ENCODE measurements at regions not wholly inside any gene's neighbourhood (a gene's known extent, or its start where the extent isn't known, plus 50 kb on each side); places are given as distances from the start of the nearest gene placed in this dataset.

DNA sequence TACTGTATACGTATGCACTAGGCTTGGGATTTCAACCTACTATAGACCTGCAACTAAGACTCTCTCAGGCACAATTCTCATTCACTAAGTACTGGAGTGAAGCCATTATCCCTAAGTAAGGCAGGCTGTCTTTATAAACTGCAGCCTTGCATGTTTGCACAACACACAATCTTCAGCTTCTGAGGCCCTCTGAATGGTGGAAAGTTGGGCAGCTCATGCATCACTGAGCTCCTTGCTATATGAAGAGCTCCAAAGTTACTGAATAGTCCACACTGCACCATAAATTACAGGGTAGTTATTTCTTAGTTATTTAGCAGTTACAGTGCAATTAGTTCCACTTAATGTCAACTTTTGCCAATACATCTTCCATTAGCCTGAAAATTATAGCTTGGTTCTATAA is 384.6 kb downstream of the BRINP1 start:
- POLR2A ChIA-PET, result no interaction called here
- TF ChIP-seq CEBPB (IDR thresholded peaks at IDR 0.05; ENCODE audit: borderline replicate concordance in 1 of 2, low read depth in 2 of 2, low read length in 2 of 2) (no peak), KDM1A (IDR thresholded peaks at IDR 0.05; ENCODE audit: borderline replicate concordance) (no peak), NFYB (IDR thresholded peaks at IDR 0.05; ENCODE audit: insufficient read depth, low read depth, low read length) (no peak), ZNF217 (IDR thresholded peaks at IDR 0.05) (no peak), STAT1 (conservative IDR thresholded peaks at IDR 0.05) (no peak), WRNIP1 (IDR thresholded peaks at IDR 0.05; ENCODE audit: borderline replicate concordance, low read depth, low read length) (no peak), FOXK2 (IDR thresholded peaks at IDR 0.05) (no peak), NR2C1 (IDR thresholded peaks at IDR 0.05) (no peak), FOS (IDR thresholded peaks at IDR 0.05; ENCODE audit: borderline replicate concordance, extremely low read depth, insufficient read length) (no peak), KLF5 (IDR thresholded peaks at IDR 0.05; ENCODE audit: partially characterized antibody) (no peak), BACH1 (IDR thresholded peaks at IDR 0.05; ENCODE audit: borderline replicate concordance) (no peak), RFX5 (IDR thresholded peaks at IDR 0.05; ENCODE audit: low read depth, low read length) (no peak), EZH2 (IDR thresholded peaks at IDR 0.05; ENCODE audit: borderline replicate concordance, control insufficient read depth, low read depth, low read length) (no peak), ZNF622 (IDR thresholded peaks at IDR 0.05) (no peak), NFXL1 (IDR thresholded peaks at IDR 0.05; ENCODE audit: borderline replicate concordance) (no peak), CHD2 (IDR thresholded peaks at IDR 0.05; ENCODE audit: borderline replicate concordance, low read depth, low read length) (no peak), NR2C2 (IDR thresholded peaks at IDR 0.05; ENCODE audit: borderline replicate concordance, control insufficient read depth, insufficient read length, low read depth) (no peak)
- TF ChIP-seq, protein P1, sequence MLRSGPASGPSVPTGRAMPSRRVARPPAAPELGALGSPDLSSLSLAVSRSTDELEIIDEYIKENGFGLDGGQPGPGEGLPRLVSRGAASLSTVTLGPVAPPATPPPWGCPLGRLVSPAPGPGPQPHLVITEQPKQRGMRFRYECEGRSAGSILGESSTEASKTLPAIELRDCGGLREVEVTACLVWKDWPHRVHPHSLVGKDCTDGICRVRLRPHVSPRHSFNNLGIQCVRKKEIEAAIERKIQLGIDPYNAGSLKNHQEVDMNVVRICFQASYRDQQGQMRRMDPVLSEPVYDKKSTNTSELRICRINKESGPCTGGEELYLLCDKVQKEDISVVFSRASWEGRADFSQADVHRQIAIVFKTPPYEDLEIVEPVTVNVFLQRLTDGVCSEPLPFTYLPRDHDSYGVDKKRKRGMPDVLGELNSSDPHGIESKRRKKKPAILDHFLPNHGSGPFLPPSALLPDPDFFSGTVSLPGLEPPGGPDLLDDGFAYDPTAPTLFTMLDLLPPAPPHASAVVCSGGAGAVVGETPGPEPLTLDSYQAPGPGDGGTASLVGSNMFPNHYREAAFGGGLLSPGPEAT (IDR thresholded peaks at IDR 0.05; ENCODE audit: low read depth), result no peak
- TF ChIP-seq, protein P2, sequence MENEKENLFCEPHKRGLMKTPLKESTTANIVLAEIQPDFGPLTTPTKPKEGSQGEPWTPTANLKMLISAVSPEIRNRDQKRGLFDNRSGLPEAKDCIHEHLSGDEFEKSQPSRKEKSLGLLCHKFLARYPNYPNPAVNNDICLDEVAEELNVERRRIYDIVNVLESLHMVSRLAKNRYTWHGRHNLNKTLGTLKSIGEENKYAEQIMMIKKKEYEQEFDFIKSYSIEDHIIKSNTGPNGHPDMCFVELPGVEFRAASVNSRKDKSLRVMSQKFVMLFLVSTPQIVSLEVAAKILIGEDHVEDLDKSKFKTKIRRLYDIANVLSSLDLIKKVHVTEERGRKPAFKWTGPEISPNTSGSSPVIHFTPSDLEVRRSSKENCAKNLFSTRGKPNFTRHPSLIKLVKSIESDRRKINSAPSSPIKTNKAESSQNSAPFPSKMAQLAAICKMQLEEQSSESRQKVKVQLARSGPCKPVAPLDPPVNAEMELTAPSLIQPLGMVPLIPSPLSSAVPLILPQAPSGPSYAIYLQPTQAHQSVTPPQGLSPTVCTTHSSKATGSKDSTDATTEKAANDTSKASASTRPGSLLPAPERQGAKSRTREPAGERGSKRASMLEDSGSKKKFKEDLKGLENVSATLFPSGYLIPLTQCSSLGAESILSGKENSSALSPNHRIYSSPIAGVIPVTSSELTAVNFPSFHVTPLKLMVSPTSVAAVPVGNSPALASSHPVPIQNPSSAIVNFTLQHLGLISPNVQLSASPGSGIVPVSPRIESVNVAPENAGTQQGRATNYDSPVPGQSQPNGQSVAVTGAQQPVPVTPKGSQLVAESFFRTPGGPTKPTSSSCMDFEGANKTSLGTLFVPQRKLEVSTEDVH (IDR thresholded peaks at IDR 0.05; ENCODE audit: low read depth, partially characterized antibody), result no peak
- TF ChIP-seq, protein P3, sequence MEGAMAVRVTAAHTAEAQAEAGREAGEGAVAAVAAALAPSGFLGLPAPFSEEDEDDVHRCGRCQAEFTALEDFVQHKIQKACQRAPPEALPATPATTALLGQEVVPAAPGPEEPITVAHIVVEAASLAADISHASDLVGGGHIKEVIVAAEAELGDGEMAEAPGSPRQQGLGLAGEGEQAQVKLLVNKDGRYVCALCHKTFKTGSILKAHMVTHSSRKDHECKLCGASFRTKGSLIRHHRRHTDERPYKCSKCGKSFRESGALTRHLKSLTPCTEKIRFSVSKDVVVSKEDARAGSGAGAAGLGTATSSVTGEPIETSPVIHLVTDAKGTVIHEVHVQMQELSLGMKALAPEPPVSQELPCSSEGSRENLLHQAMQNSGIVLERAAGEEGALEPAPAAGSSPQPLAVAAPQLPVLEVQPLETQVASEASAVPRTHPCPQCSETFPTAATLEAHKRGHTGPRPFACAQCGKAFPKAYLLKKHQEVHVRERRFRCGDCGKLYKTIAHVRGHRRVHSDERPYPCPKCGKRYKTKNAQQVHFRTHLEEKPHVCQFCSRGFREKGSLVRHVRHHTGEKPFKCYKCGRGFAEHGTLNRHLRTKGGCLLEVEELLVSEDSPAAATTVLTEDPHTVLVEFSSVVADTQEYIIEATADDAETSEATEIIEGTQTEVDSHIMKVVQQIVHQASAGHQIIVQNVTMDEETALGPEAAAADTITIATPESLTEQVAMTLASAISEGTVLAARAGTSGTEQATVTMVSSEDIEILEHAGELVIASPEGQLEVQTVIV (IDR thresholded peaks at IDR 0.05; ENCODE audit: borderline replicate concordance, partially characterized antibody), result no peak

More for the DNA sequence above, 384.6 kb downstream of the BRINP1 start:
- ChIA-PET CTCF (no interaction called here), RAD21 (ENCODE audit: unreplicated experiment) (no interaction called here), SMC1A (ENCODE audit: uncharacterized antibody, unreplicated experiment) (interaction anchor here (1.0 kb wide), 2 partner anchors 11 to 877 kb away, joined by 3 read pairs; no protein-coding TSS in a partner anchor)
- H3K79me2 ChIP-seq (ENCODE audit: control insufficient read depth, insufficient read depth, low read length), result no peaks in the 10 kb centered on the region
- H3K9me3 ChIP-seq (replicated peaks; ENCODE audit: control insufficient read depth, insufficient read depth, low read length), result no peaks in the 10 kb centered on the region
- H4K20me1 ChIP-seq (ENCODE audit: control insufficient read depth, insufficient read depth), result no peaks in the 10 kb centered on the region
- in situ Hi-C loops (cut with MboI) (no loop called here), intact Hi-C loops (cut with micrococcal nuclease; ENCODE audit: unreplicated experiment) (no loop called here)
- ATAC-seq (no peak), DNase-seq (ENCODE audit: low read depth, low spot score) (no peak), FAIRE-seq (no peak)
- no peak overlapping the region for H3K4me3 ChIP-seq
- no peak overlapping the region for H3K4me2 ChIP-seq (ENCODE audit: control insufficient read depth, insufficient read depth)
- H3K27ac ChIP-seq (ENCODE audit: control insufficient read depth, insufficient read depth), result no peak overlapping the region
- H3K9ac ChIP-seq (ENCODE audit: control insufficient read depth, insufficient read depth, low read length), result no peak overlapping the region
- H2AFZ ChIP-seq (ENCODE audit: control insufficient read depth, low read depth, low read length), result no peak overlapping the region
- H3K4me1 ChIP-seq (ENCODE audit: control insufficient read depth, insufficient read depth, low read length), result no peaks in the 10 kb centered on the region
- no peaks in the 10 kb centered on the region; a peak in 1 of 4 replicates for H3K27me3 ChIP-seq (replicated peaks in 1 of 2; ENCODE audit: control insufficient read depth in 2 of 2, insufficient read depth in 2 of 2, low read length in 1 of 2)
- 0% methylated on average over 1 of the region's 1 CpG for WGBS (ENCODE audit: insufficient coverage, insufficient replicate concordance, low lambda C conversion rate, missing lambda C conversion rate)
- BruUV-seq (replicated peaks), result no TSS peak
- no peaks in the 10 kb centered on the region for H3K36me3 ChIP-seq (ENCODE audit: control insufficient read depth in 2 of 2, insufficient read depth in 2 of 2, low read length in 1 of 2)

Measured in GM12878 (cell line).